ENCODE measurements at regions not wholly inside any gene's neighbourhood (a gene's known extent, or its start where the extent isn't known, plus 50 kb on each side); places are given as distances from the start of the nearest gene placed in this dataset.

DNA sequence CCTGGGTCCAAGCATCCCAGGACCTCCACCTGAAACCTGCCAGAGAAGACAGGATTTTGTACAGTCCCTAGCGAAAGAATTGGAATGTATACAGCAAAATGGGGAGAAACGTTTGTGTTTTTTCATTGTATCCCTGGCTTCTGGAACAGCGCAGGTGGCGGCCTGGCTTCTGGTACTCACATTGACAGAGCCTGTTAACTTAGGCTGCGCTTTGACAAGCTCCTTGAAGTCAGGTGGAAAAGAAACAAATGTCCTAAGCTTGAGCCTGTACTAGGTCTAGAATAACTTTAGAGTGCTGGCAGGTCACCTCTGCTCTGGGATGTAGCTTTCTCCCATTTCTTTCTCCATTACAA lies 343.7 kb upstream of the KLF3 start:
- ChIA-PET CTCF (interaction anchor here (0.5 to 3.8 kb wide), 27 partner anchors 10 to 718 kb away, joined by 3 to 38 read pairs (median 6); no protein-coding TSS in a partner anchor), POLR2A (interaction anchor here (0.6 to 1.2 kb wide), 4 partner anchors 174 to 356 kb away, joined by 3 to 10 read pairs (median 3); partner anchors contain the start of gene KLF3)
- peaks cover 8% of the 10 kb centered on the region for H3K9me3 ChIP-seq (ENCODE audit: control insufficient read depth, insufficient read depth, low read length)
- no peak overlapping the region for H3K4me3 ChIP-seq (ENCODE audit: low read depth, low read length)
- no peaks in the 10 kb centered on the region for H3K27me3 ChIP-seq (ENCODE audit: control insufficient read depth, insufficient read depth, low read length)
- TF ChIP-seq, protein P1, sequence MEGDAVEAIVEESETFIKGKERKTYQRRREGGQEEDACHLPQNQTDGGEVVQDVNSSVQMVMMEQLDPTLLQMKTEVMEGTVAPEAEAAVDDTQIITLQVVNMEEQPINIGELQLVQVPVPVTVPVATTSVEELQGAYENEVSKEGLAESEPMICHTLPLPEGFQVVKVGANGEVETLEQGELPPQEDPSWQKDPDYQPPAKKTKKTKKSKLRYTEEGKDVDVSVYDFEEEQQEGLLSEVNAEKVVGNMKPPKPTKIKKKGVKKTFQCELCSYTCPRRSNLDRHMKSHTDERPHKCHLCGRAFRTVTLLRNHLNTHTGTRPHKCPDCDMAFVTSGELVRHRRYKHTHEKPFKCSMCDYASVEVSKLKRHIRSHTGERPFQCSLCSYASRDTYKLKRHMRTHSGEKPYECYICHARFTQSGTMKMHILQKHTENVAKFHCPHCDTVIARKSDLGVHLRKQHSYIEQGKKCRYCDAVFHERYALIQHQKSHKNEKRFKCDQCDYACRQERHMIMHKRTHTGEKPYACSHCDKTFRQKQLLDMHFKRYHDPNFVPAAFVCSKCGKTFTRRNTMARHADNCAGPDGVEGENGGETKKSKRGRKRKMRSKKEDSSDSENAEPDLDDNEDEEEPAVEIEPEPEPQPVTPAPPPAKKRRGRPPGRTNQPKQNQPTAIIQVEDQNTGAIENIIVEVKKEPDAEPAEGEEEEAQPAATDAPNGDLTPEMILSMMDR (IDR thresholded peaks at IDR 0.05; ENCODE audit: low read depth, low read length) = no peak
- no peak for DNase-seq (ENCODE audit: low read depth, low spot score)
- H3K27ac ChIP-seq (ENCODE audit: low read depth, low read length) = no peak overlapping the region

DNA sequence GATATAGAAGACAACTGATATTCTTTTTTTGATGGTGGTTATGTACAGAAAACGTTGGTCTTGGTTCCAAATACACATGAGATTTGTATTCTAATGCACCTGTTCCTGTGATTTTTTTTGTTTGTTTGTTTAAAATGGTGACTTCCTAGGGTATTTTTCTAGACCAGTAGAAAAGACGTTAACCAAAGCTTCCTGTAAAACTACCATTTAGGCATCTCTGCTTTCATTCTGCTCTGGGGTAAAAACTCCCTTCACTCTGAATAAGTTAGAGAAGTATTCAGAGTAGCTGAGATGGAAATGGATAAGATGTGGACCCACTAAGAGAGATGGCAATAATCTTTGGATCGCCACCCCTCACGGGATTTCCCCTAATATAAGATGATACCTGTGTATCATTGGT lies 343.2 kb upstream of the KLF3 start:
- POLR2A ChIA-PET = no interaction called here

GRCh38 chr4:38322714-38323113 lies 341.3 kb upstream of the KLF3 start:
- CTCF ChIA-PET = interaction anchor here (1.2 to 1.9 kb wide), 2 partner anchors 352 to 409 kb away, joined by 3 to 9 read pairs; no protein-coding TSS in a partner anchor
- no peaks in the 10 kb centered on the region for H3K27me3 ChIP-seq (ENCODE audit: control insufficient read depth, insufficient read depth, low read length)
- no peak overlapping the region for H3K27ac ChIP-seq (ENCODE audit: low read depth, low read length)
- no peak overlapping the region for H3K4me3 ChIP-seq (ENCODE audit: low read depth, low read length)
- DNase-seq (ENCODE audit: low read depth, low spot score) = peak; percentile 26
- TF ChIP-seq, protein P1 (IDR thresholded peaks at IDR 0.05; ENCODE audit: low read depth, low read length) = no peak
- peaks cover 8% of the 10 kb centered on the region for H3K9me3 ChIP-seq (ENCODE audit: control insufficient read depth, insufficient read depth, low read length)
- POLR2A ChIA-PET = interaction anchor here (0.6 to 1.4 kb wide), 2 partner anchors 10 to 122 kb away, joined by 3 to 5 read pairs; no protein-coding TSS in a partner anchor

More for the DNA sequence above, 343.2 kb upstream of the KLF3 start:
- Histone ChIP-seq H3K9me3 (ENCODE audit: control insufficient read depth, insufficient read depth, low read length) (peaks cover 8% of the 10 kb centered on the region), H3K27ac (ENCODE audit: low read depth, low read length) (no peak overlapping the region), H3K27me3 (ENCODE audit: control insufficient read depth, insufficient read depth, low read length) (no peaks in the 10 kb centered on the region), H3K4me3 (ENCODE audit: low read depth, low read length) (no peak overlapping the region)
- TF ChIP-seq, protein P1 (IDR thresholded peaks at IDR 0.05; ENCODE audit: low read depth, low read length) = no peak
- CTCF ChIA-PET = interaction anchor here (0.5 to 3.8 kb wide), 17 partner anchors 11 to 410 kb away, joined by 3 to 38 read pairs (median 7); no protein-coding TSS in a partner anchor
- no peak for DNase-seq (ENCODE audit: low read depth, low spot score)

GRCh38 chr4:38323141-38323641 lies 340.8 kb upstream of the KLF3 start:
- no peaks in the 10 kb centered on the region for H3K27me3 ChIP-seq (ENCODE audit: control insufficient read depth, insufficient read depth, low read length)
- CTCF ChIA-PET = interaction anchor here (1.9 kb wide), 1 partner anchor 408 kb away, joined by 9 read pairs; no protein-coding TSS in a partner anchor
- POLR2A ChIA-PET = interaction anchor here (0.6 to 1.4 kb wide), 2 partner anchors 9 to 123 kb away, joined by 3 to 5 read pairs; no protein-coding TSS in a partner anchor
- no peak overlapping the region for H3K4me3 ChIP-seq (ENCODE audit: low read depth, low read length)
- no peak for DNase-seq (ENCODE audit: low read depth, low spot score)
- TF ChIP-seq, protein P1 (IDR thresholded peaks at IDR 0.05; ENCODE audit: low read depth, low read length) = no peak
- no peak overlapping the region for H3K27ac ChIP-seq (ENCODE audit: low read depth, low read length)
- H3K9me3 ChIP-seq (ENCODE audit: control insufficient read depth, insufficient read depth, low read length) = peaks cover 8% of the 10 kb centered on the region

GRCh38 chr4:38324861-38325628 lies 339.0 kb upstream of the KLF3 start:
- TF ChIP-seq, protein P1 (IDR thresholded peaks at IDR 0.05; ENCODE audit: low read depth, low read length) = no peak
- no peak for DNase-seq (ENCODE audit: low read depth, low spot score)
- Histone ChIP-seq H3K27me3 (ENCODE audit: control insufficient read depth, insufficient read depth, low read length) (peaks cover 3% of the 10 kb centered on the region), H3K27ac (ENCODE audit: low read depth, low read length) (no peak overlapping the region), H3K9me3 (ENCODE audit: control insufficient read depth, insufficient read depth, low read length) (peaks cover 8% of the 10 kb centered on the region), H3K4me3 (ENCODE audit: low read depth, low read length) (no peak overlapping the region)
- CTCF ChIA-PET = no interaction called here
- POLR2A ChIA-PET = no interaction called here
